B cell (primary cell): ENCODE measurements at regions not wholly inside any gene's neighbourhood (a gene's known extent, or its start where the extent isn't known, plus 50 kb on each side); places are given as distances from the start of the nearest gene placed in this dataset.

Experiments
- EZH2 ChIP-seq: IDR thresholded peaks from 2 replicates; pipeline ENCODE4 v1.6.1; 2012; ENCODE audit warnings: borderline replicate concordance, low read depth, mild to moderate bottlenecking, moderate library complexity, low read length; ENCODE audit not compliant: insufficient read depth, poor library complexity, severe bottlenecking
- TF ChIP-seq, protein P1 (sequence below): fragments of 200-600 bp; IDR thresholded peaks from one replicate; pipeline ENCODE4 v1.8.0; 2022; ENCODE audit warnings: antibody characterized with exemption, mild to moderate bottlenecking

DNA sequence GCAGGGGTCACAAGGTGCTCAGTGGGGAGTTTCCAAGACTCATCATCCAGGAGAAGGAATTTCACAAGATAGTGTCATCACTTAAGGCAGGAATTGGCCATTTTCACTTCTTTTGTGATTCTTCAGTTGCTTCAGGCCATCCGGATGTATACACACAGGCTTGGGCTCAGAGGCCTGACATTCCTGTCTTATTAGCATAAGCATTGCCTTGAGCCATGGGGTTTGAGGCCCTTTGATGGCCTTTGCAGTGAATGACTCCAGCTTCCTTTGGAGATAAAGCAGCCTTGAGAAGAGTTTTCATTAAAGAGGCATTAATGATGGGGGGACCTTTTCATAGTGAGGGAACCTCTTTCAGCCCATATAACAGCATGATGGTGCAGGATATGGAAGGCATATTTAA, 366.0 kb upstream of the CNTNAP5 start:
- TF ChIP-seq, protein P1, sequence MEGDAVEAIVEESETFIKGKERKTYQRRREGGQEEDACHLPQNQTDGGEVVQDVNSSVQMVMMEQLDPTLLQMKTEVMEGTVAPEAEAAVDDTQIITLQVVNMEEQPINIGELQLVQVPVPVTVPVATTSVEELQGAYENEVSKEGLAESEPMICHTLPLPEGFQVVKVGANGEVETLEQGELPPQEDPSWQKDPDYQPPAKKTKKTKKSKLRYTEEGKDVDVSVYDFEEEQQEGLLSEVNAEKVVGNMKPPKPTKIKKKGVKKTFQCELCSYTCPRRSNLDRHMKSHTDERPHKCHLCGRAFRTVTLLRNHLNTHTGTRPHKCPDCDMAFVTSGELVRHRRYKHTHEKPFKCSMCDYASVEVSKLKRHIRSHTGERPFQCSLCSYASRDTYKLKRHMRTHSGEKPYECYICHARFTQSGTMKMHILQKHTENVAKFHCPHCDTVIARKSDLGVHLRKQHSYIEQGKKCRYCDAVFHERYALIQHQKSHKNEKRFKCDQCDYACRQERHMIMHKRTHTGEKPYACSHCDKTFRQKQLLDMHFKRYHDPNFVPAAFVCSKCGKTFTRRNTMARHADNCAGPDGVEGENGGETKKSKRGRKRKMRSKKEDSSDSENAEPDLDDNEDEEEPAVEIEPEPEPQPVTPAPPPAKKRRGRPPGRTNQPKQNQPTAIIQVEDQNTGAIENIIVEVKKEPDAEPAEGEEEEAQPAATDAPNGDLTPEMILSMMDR, result no peak
- no peak for TF ChIP-seq EZH2
